IMR-90 (cell line): ENCODE measurements at regions not wholly inside any gene's neighbourhood (a gene's known extent, or its start where the extent isn't known, plus 50 kb on each side); places are given as distances from the start of the nearest gene placed in this dataset.

Experiments used
- ATAC-seq: fragments of 200-7000 bp; cut with Tn5 transposase; 2 replicates; pipeline ENCODE4 v1.9.1; 2020; ENCODE audit warnings: low read depth, mild to moderate bottlenecking, moderate library complexity
- BruUV-seq: library from RNA; stranded (reverse); fragments of 400-500 nt; replicated peaks from 2 replicates; lab custom pipeline; 2021; lab: Mats Ljungman, UMichigan
- CTCF ChIA-PET: fragments of 300-600 bp; formaldehyde crosslinking; extraction: SDS; loops from one replicate; lab custom pipeline; 2021; ENCODE audit warnings: antibody characterized with exemption; lab: Yijun Ruan, JAX
- POLR2A ChIA-PET: fragments of 300-600 bp; sonication (Branson Sonifier 250); formaldehyde crosslinking; loops from one replicate; lab custom pipeline; 2022; ENCODE audit warnings: antibody characterized with exemption; ENCODE audit not compliant: unreplicated experiment; lab: Charles Lee
- DNase-seq: peaks from one replicate; pipeline ENCODE4 v3.0.0; 2013
- H2AFZ ChIP-seq: replicated peaks from 2 replicates; pipeline ENCODE3; 2013; ENCODE audit warnings: low read length, mild to moderate bottlenecking; ENCODE audit not compliant: poor library complexity
- H2AK5ac ChIP-seq: 2 replicates; pipeline ENCODE4 v1.6.1; 2013; ENCODE audit warnings: low read depth, low read length, inconsistent platforms
- H2AK9ac ChIP-seq: replicated peaks from 2 replicates; pipeline ENCODE3; 2013; ENCODE audit warnings: mild to moderate bottlenecking, low read depth, low read length, moderate library complexity; ENCODE audit not compliant: poor library complexity
- H2BK120ac ChIP-seq: 2 replicates; pipeline ENCODE4 v1.6.1; 2013; ENCODE audit warnings: low read depth, low read length, inconsistent platforms
- H2BK15ac ChIP-seq: 3 replicates; pipeline ENCODE4 v1.6.1; 2013; ENCODE audit warnings: low read depth, low read length, inconsistent platforms
- H2BK20ac ChIP-seq: 2 replicates; pipeline ENCODE4 v1.6.1; 2013; ENCODE audit warnings: low read depth, mild to moderate bottlenecking, inconsistent platforms, low read length, moderate library complexity
- H2BK5ac ChIP-seq: 2 replicates; pipeline ENCODE4 v1.6.1; 2013; ENCODE audit warnings: mild to moderate bottlenecking, low read depth, low read length, inconsistent platforms; ENCODE audit not compliant: poor library complexity, severe bottlenecking
- H3K14ac ChIP-seq: replicated peaks from 2 replicates; pipeline ENCODE4 v1.6.1; 2013; ENCODE audit warnings: low read depth, low read length, inconsistent platforms
- H3K18ac ChIP-seq: 2 replicates; pipeline ENCODE4 v1.6.1; 2013; ENCODE audit warnings: low read depth, low read length, control low read depth
- H3K23ac ChIP-seq: 2 replicates; pipeline ENCODE4 v1.6.1; 2013; ENCODE audit warnings: low read depth, low read length, inconsistent platforms
- H3K27ac ChIP-seq: 2 replicates; pipeline ENCODE4 v1.5.1; 2013; ENCODE audit warnings: mild to moderate bottlenecking, control low read depth, low read length; ENCODE audit not compliant: insufficient read depth
- H3K27me3 ChIP-seq: 2 replicates; pipeline ENCODE4 v1.6.1; 2013; ENCODE audit warnings: low read length; ENCODE audit not compliant: control insufficient read depth, insufficient read depth
- H3K36me3 ChIP-seq: 2 replicates; pipeline ENCODE4 v1.6.1; 2013; ENCODE audit warnings: low read length, mixed read lengths; ENCODE audit not compliant: control insufficient read depth, insufficient read depth
- H3K4ac ChIP-seq: 2 replicates; pipeline ENCODE4 v1.6.1; 2013; ENCODE audit warnings: low read depth, low read length, inconsistent platforms
- H3K4me1 ChIP-seq: 2 replicates; pipeline ENCODE4 v1.6.1; 2013; ENCODE audit warnings: low read length, mixed read lengths; ENCODE audit not compliant: control insufficient read depth, insufficient read depth
- H3K4me2 ChIP-seq: 2 replicates; pipeline ENCODE4 v1.6.1; 2013; ENCODE audit warnings: low read depth, mild to moderate bottlenecking, control low read depth, low read length, moderate library complexity
- H3K4me3 ChIP-seq: 2 replicates; pipeline ENCODE4 v1.5.1; 2013; ENCODE audit warnings: low read depth, mild to moderate bottlenecking, control low read depth, low read length, moderate library complexity; ENCODE audit not compliant: insufficient read depth
- H3K56ac ChIP-seq: 2 replicates; pipeline ENCODE4 v1.6.1; 2013; ENCODE audit warnings: low read length, inconsistent platforms; ENCODE audit not compliant: insufficient read depth; ENCODE audit errors: extremely low read depth
- H3K79me1 ChIP-seq, 2 experiments: 2 replicates each; pipeline ENCODE4 v1.6.1; 2013; ENCODE audit warnings: low read length in 2 of 2, inconsistent platforms in 1 of 2, low read depth in 1 of 2
- H3K9ac ChIP-seq: 2 replicates; pipeline ENCODE4 v1.6.1; 2013; ENCODE audit warnings: low read depth, low read length, control low read depth
- H3K9me1 ChIP-seq: 2 replicates; pipeline ENCODE4 v1.6.1; 2013; ENCODE audit warnings: low read length, inconsistent platforms; ENCODE audit not compliant: insufficient read depth
- H3K9me3 ChIP-seq: 2 replicates; pipeline ENCODE4 v1.6.1; 2013; ENCODE audit warnings: low read length; ENCODE audit not compliant: control insufficient read depth, insufficient read depth
- H4K20me1 ChIP-seq: 2 replicates; pipeline ENCODE4 v1.6.1; 2013; ENCODE audit warnings: low read length, inconsistent platforms; ENCODE audit not compliant: insufficient read depth
- H4K5ac ChIP-seq: 2 replicates; pipeline ENCODE4 v1.6.1; 2013; ENCODE audit warnings: mild to moderate bottlenecking, low read depth, low read length, control low read depth
- H4K8ac ChIP-seq, 2 experiments: 2 replicates each; pipeline ENCODE4 v1.6.1; 2013; ENCODE audit warnings: low read depth in 2 of 2, low read length in 2 of 2, control low read depth in 1 of 2, inconsistent platforms in 1 of 2
- H4K91ac ChIP-seq: 2 replicates; pipeline ENCODE4 v1.6.1; 2013; ENCODE audit warnings: low read depth, low read length, inconsistent platforms; ENCODE audit not compliant: insufficient read depth
- BHLHE40 ChIP-seq: fragments of 150-350 bp; IDR thresholded peaks from 2 replicates; pipeline ENCODE4 v1.6.1; 2016; ENCODE audit warnings: mild to moderate bottlenecking, low read depth, low read length
- CEBPB ChIP-seq: IDR thresholded peaks from 2 replicates; pipeline ENCODE4 v1.6.1; 2012; ENCODE audit warnings: low read depth, low read length, improper control_type of control experiment
- CHD1 ChIP-seq: IDR thresholded peaks from 2 replicates; pipeline ENCODE4 v1.6.1; 2012; ENCODE audit warnings: low read depth, low read length, improper control_type of control experiment
- ELK1 ChIP-seq: fragments of 150-350 bp; IDR thresholded peaks from 2 replicates; pipeline ENCODE4 v1.6.1; 2016; ENCODE audit warnings: low read depth, mild to moderate bottlenecking, low read length, moderate library complexity, borderline replicate concordance
- FOS ChIP-seq: fragments of 150-350 bp; IDR thresholded peaks from 2 replicates; pipeline ENCODE4 v1.6.1; 2016; ENCODE audit warnings: low read depth, low read length
- MAFK ChIP-seq: IDR thresholded peaks from 2 replicates; pipeline ENCODE4 v1.6.1; 2012; ENCODE audit warnings: low read depth, low read length, improper control_type of control experiment
- MAZ ChIP-seq: IDR thresholded peaks from 2 replicates; pipeline ENCODE4 v1.6.1; 2012; ENCODE audit warnings: low read depth, mild to moderate bottlenecking, low read length, improper control_type of control experiment, moderate library complexity, borderline replicate concordance
- MXI1 ChIP-seq: IDR thresholded peaks from 2 replicates; pipeline ENCODE4 v1.6.1; 2012; ENCODE audit warnings: low read depth, mild to moderate bottlenecking, low read length, moderate library complexity, borderline replicate concordance
- NFE2L2 ChIP-seq: fragments of 150-350 bp; IDR thresholded peaks from 2 replicates; pipeline ENCODE4 v1.6.1; 2016; ENCODE audit warnings: low read depth, mild to moderate bottlenecking, low read length
- POLR2A ChIP-seq: IDR thresholded peaks from 2 replicates; pipeline ENCODE4 v1.6.1; 2012; ENCODE audit warnings: mild to moderate bottlenecking, low read depth, low read length
- RAD21 ChIP-seq: IDR thresholded peaks from 2 replicates; pipeline ENCODE4 v1.6.1; 2012; ENCODE audit warnings: low read length, improper control_type of control experiment
- RCOR1 ChIP-seq: IDR thresholded peaks from 2 replicates; pipeline ENCODE4 v1.6.1; 2012; ENCODE audit warnings: mild to moderate bottlenecking, low read length, improper control_type of control experiment; ENCODE audit not compliant: insufficient replicate concordance
- RFX5 ChIP-seq: IDR thresholded peaks from 2 replicates; pipeline ENCODE4 v1.8.0; 2012; ENCODE audit warnings: low read depth, mild to moderate bottlenecking, low read length, moderate library complexity
- SMC3 ChIP-seq: fragments of 150-350 bp; IDR thresholded peaks from 2 replicates; pipeline ENCODE4 v1.6.1; 2016; ENCODE audit warnings: low read depth, mild to moderate bottlenecking, antibody characterized with exemption, low read length, moderate library complexity
- USF2 ChIP-seq: fragments of 150-350 bp; IDR thresholded peaks from 2 replicates; pipeline ENCODE4 v1.6.1; 2017; ENCODE audit warnings: mild to moderate bottlenecking, antibody characterized with exemption, low read length, low read depth
- WGBS, 2 experiments: methylation state at CpG; one replicate each; pipeline versions ENCODE4 v1.1.5 to v1.1.7; 2013; ENCODE audit warnings: missing lambda C conversion rate in 2 of 2; ENCODE audit not compliant: insufficient read length in 1 of 2; ENCODE audit errors: extremely low coverage in 2 of 2; 5-methylcytosine and 5-hydroxymethylcytosine counted together
- dilution Hi-C: fragments of 300-500 bp; cut with HindIII; formaldehyde crosslinking; loops from one replicate; pipeline ENCODE4 v1.14.3; 2018; ENCODE audit warnings: low sequenced_read_pairs; ENCODE audit not compliant: unreplicated experiment
- in situ Hi-C: fragments of 300-500 bp; cut with MboI; formaldehyde crosslinking; loops from 3 replicates; pipeline ENCODE4 v1.14.3; 2019; ENCODE audit warnings: low sequenced_read_pairs, inconsistent platforms, mixed read lengths
- intact Hi-C: fragments of 100-400 bp; cut with micrococcal nuclease; formaldehyde crosslinking; loops from 2 replicates; pipeline ENCODE4 v1.10.0; 2022
- TF ChIP-seq, protein P1 (sequence below): conservative IDR thresholded peaks from 2 replicates; pipeline ENCODE4 v1.5.1; 2012; ENCODE audit warnings: mild to moderate bottlenecking, low read depth, low read length, improper control_type of control experiment

DNA sequence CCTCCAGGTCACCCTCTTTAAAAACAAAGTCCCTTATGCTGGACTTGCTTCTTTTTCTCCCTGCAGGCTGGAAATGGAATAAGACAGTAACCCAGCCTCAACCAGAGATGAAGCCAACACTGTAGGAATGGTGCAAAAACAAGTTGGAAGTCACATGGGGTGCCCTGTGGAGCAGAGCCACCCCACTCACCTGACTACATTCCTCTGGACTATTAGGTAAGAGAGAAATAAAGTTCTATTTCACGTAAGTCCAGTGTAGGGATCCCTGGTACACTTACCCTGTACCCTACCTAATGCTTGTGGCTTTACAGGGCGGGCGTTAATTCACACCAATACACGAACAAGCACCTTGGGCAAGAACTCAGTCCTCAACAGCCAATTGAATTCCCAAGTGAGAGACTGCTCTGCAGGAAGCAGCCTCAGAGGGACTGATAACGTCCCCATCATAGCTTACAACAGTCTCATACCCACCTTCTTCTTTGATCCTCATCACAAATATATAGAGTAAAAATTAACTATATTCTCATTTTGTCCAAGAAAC lies 112.5 kb upstream of the FGGY start:
- Histone ChIP-seq H3K27me3 (no peaks in the 10 kb centered on the region), H2AFZ (no peak overlapping the region), H2AK9ac (no peak overlapping the region), H2BK120ac (no peak overlapping the region), H3K9me3 (no peaks in the 10 kb centered on the region), H4K20me1 (no peaks in the 10 kb centered on the region), H2BK5ac (no peak overlapping the region), H4K5ac (no peak overlapping the region), H3K4ac (no peak overlapping the region), H3K79me1 (no peaks in the 10 kb centered on the region), H3K23ac (no peak overlapping the region), H2AK5ac (no peak overlapping the region), H2BK20ac (no peak overlapping the region), H3K36me3 (no peaks in the 10 kb centered on the region), H3K4me3 (no peak overlapping the region), H3K4me1 (peaks cover 11% of the 10 kb centered on the region), H3K27ac (no peak overlapping the region), H3K56ac (no peak overlapping the region), H3K9ac (no peak overlapping the region), H3K18ac (0 out of 2 replicates have a peak overlapping the region, but pooled peaks have one; percentile 25), H3K9me1 (no peaks in the 10 kb centered on the region; the same call in none of the 2 replicates), H2BK15ac (no peak overlapping the region), H3K4me2 (no peak overlapping the region), H4K8ac (no peak overlapping the region), H3K14ac (no peak overlapping the region), H4K91ac (no peak overlapping the region)
- WGBS, 2 experiments = no CpG with 5 or more reads among the region's 5 CpGs
- TF ChIP-seq MAFK = no peak
- no peak for TF ChIP-seq MAZ
- TF ChIP-seq CEBPB = no peak
- TF ChIP-seq MXI1 = no peak
- TF ChIP-seq RFX5 = no peak
- no peak for TF ChIP-seq USF2
- no peak for TF ChIP-seq SMC3
- no peak for TF ChIP-seq NFE2L2
- TF ChIP-seq ELK1 = no peak
- TF ChIP-seq FOS = no peak
- no peak for TF ChIP-seq CHD1
- TF ChIP-seq RCOR1 = no peak
- no peak for TF ChIP-seq BHLHE40
- TF ChIP-seq, protein P1, sequence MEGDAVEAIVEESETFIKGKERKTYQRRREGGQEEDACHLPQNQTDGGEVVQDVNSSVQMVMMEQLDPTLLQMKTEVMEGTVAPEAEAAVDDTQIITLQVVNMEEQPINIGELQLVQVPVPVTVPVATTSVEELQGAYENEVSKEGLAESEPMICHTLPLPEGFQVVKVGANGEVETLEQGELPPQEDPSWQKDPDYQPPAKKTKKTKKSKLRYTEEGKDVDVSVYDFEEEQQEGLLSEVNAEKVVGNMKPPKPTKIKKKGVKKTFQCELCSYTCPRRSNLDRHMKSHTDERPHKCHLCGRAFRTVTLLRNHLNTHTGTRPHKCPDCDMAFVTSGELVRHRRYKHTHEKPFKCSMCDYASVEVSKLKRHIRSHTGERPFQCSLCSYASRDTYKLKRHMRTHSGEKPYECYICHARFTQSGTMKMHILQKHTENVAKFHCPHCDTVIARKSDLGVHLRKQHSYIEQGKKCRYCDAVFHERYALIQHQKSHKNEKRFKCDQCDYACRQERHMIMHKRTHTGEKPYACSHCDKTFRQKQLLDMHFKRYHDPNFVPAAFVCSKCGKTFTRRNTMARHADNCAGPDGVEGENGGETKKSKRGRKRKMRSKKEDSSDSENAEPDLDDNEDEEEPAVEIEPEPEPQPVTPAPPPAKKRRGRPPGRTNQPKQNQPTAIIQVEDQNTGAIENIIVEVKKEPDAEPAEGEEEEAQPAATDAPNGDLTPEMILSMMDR = no peak
- no peak for TF ChIP-seq RAD21
- TF ChIP-seq POLR2A = no peak
- CTCF ChIA-PET = interaction anchor here (0.6 kb wide), 1 partner anchor 172 kb away, joined by 3 read pairs; no protein-coding TSS in a partner anchor
- POLR2A ChIA-PET = no interaction called here
- intact Hi-C loops = no loop called here
- DNase-seq (no peak), ATAC-seq (no peak)
- no TSS peak for BruUV-seq
- in situ Hi-C loops = no loop called here
- dilution Hi-C loops = no loop called here
